GM21529 (cell line): ENCODE measurements at regions not wholly inside any gene's neighbourhood (a gene's known extent, or its start where the extent isn't known, plus 50 kb on each side); places are given as distances from the start of the nearest gene placed in this dataset.

Experiments used
- ATAC-seq: cut with Tn5 transposase; IDR thresholded peaks from one replicate; pipeline ENCODE4 v1.9.1; 2021; ENCODE audit not compliant: unreplicated experiment

DNA sequence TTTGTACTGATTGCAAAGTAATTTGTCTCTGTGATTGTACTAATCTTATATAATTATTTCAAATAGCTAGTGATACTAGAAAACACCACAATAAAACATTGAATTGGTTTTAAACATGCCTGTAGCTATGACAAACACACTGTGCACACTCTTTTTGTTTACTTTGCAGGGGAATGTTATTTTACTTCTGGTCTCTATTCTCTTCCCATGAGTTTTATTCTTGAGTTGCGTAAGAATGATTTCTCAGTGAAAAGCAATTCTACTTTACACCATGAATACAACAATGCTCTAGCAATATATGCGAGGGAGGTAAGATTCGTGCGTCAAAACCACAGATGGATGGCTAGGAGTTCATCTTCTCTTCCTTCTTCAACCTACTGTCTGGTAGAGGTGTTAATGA is 68.4 kb upstream of the PHACTR1 start:
- no peak for ATAC-seq

DNA sequence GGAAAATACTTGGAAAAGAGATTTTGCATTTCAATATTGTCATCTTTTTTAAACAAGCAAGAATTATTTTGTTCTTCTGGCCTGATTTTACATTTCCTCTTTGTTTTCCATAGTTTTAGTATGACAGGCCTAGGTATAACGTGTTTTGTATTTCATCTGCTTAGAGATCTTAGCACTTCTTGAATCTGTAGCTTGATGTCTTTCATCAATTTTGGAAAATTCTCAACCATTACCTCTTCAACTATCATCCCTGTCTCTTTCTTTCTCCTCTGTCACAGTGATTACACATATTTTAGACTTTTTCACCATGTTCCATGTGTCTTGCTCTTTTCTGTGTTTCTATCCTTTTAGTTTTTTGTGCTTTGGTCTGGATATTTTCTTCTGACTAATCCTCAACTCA is 67.2 kb upstream of the PHACTR1 start:
- ATAC-seq: no peak

DNA sequence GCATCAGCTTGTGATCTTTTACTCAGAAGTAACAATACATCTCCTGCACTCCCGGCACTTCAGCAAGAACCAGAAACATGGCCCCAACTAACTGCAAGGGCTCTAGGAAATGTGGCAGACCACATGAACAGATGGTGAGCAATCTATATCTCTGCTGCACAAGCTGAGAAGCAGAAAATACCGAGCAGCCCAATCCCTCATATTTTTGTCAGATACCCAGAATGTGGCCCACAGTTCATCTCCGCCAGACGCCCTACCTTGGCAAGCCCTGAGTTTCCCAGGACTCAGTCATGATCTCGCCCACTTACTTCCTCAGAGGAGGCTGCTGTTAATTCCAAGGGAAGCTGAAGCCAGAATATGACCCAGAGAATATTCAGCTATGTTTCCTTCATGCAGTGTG is 63.1 kb upstream of the PHACTR1 start:
- ATAC-seq: no peak

DNA sequence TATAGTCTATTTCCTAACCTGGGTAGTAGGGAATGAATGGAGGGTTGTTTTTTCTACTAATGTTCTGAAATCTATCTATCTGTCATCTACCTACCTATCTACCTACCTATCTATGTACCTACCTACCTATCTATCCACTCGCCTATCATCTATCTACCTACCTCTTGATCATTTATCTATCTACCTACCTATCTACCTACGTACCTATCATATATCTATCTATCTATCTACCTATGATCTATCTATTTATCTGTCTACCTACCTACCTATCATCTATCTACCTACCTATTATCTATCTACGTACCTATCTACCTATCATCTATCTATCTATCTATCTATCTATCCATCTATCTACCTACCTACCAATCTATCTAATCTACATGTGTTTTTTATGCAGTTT is 62.5 kb upstream of the PHACTR1 start:
- no peak for ATAC-seq

DNA sequence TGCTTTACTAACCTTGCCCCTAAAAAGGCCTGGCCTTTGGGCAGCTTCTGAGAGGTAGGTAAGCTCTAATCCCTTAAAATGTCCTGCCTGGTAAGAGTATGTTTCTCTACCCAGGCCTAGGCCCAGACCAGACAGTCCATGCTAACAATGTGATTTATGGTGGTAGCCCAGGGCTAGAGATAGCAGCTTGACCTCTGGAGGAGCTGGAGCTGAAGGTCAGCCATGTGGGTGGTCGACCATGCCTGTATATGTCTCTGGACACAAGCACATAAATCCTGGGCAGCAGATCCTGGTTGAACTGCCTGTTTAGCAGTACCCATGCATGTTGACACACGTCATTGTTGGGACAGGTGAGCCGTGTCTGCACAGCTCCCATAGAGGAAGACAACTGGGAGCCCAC is 62.1 kb upstream of the PHACTR1 start:
- ATAC-seq: no peak

DNA sequence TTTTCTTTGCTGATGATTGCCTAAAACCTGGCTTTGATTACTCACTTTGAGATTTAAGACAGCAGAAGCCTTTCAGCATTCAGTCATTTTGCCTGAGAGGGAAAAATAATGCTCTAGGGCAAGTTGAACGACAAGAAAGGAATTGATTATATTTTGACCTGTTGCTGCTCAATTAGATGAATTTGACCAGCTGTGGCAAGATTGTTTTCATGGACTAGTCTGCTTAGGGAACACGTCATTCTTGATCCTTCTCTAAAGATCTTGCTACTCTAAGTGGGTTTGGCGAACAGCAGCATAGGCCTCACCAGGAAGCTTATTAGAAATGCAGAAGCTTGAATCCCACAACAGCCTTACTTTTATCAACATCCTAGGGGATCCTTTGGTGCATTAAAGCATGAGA is 59.7 kb upstream of the PHACTR1 start:
- no peak for ATAC-seq

DNA sequence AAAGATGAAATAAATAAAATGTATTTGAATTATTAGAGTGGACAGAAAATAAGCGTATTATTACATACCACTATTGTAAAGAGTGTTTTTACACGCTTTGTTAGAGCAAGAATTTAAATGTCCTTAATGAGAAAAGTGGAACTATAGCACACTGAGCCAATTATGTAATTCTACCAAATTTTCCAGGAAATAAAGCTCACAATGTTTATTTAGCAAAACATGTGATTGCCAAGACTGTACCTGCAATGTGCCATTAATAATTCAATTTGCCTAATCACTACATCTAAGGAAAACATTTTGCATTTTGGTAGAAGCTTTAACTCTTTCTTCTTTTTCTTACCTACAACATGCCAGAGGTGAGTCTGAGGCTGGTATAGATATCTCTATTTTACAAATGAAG is 58.7 kb upstream of the PHACTR1 start:
- ATAC-seq: no peak

DNA sequence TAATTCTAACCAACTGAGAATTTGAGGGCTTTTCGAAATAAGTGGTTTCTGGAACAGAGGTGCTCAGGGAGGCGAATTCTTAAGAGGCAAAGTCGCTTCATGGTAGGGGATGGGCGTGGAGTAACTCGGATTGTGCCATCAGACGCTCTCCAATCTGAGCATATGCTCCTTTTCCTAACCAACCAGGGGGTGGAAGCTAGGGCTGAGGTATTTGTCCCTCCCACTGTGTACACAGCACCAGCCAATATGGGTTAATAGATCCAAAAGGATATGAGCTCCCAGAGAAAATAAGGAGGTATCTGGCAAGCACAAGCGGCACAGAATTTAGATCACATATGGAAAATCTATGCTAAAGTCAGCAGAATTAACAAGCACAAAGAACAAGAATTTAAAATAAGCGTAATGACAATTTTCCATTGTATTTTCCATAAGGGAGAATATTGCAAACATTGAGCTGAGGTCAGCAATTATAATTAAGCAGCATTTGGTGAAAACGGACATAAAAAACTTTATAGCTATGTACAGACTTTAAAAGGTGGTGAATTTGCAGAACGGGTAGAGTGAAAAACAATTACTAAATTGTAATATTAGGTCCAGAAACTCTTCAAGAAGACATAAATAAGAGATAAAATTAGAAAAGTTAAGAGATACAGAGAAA is 55.0 kb upstream of the PHACTR1 start:
- no peak for ATAC-seq
